Fibroblast of lung (primary cell): ENCODE measurements at regions not wholly inside any gene's neighbourhood (a gene's known extent, or its start where the extent isn't known, plus 50 kb on each side); places are given as distances from the start of the nearest gene placed in this dataset.

Experiments
- DNase-seq, 2 donors: peaks; one replicate each; pipeline versions ENCODE4 v3.0.0 to v3.0.0-alpha.2; 2010; ENCODE audit warnings: low read depth in 2 of 2
- H2AFZ ChIP-seq: 2 replicates; pipeline ENCODE4 v1.5.1; 2012; ENCODE audit warnings: low read length, control low read depth, inconsistent platforms
- H3K27ac ChIP-seq: 2 replicates; pipeline ENCODE4 v1.5.1; 2011; ENCODE audit warnings: low read length, control low read depth; ENCODE audit not compliant: insufficient read depth
- H3K27me3 ChIP-seq: 2 replicates; pipeline ENCODE4 v1.5.1; 2011; ENCODE audit warnings: mild to moderate bottlenecking, low read length; ENCODE audit not compliant: control insufficient read depth, insufficient read depth
- H3K36me3 ChIP-seq: 2 replicates; pipeline ENCODE4 v1.5.1; 2011; ENCODE audit warnings: low read length; ENCODE audit not compliant: control insufficient read depth, insufficient read depth
- H3K4me1 ChIP-seq: 2 replicates; pipeline ENCODE4 v1.5.1; 2011; ENCODE audit warnings: low read length; ENCODE audit not compliant: control insufficient read depth, insufficient read depth; ENCODE audit errors: extremely low read depth
- H3K4me2 ChIP-seq: 2 replicates; pipeline ENCODE4 v1.5.1; 2011; ENCODE audit warnings: low read length, control low read depth; ENCODE audit not compliant: insufficient read depth; ENCODE audit errors: extremely low read depth
- H3K4me3 ChIP-seq, 4 experiments: fragments of 200-600 bp in 1 of 4; sonication (generic) in 1 of 4; replicated peaks in 1 of 4; 2 replicates each; pipeline ENCODE4 v1.5.1; 2011 to 2016; ENCODE audit warnings: low read length in 4 of 4, low read depth in 3 of 4, mild to moderate bottlenecking in 3 of 4, control low read depth in 2 of 4, inconsistent platforms in 1 of 4, mixed read lengths in 1 of 4; ENCODE audit not compliant: insufficient read depth in 1 of 4; ENCODE audit errors: control extremely low read depth in 1 of 4
- H3K79me2 ChIP-seq: 2 replicates; pipeline ENCODE4 v1.5.1; 2012; ENCODE audit warnings: mild to moderate bottlenecking, low read length, inconsistent platforms; ENCODE audit not compliant: control insufficient read depth, insufficient read depth
- H3K9ac ChIP-seq: 2 replicates; pipeline ENCODE4 v1.5.1; 2011; ENCODE audit warnings: mild to moderate bottlenecking, low read length, control low read depth; ENCODE audit not compliant: insufficient read depth
- H3K9me3 ChIP-seq: 2 replicates; pipeline ENCODE4 v1.5.1; 2012; ENCODE audit warnings: low read depth, low read length; ENCODE audit not compliant: control insufficient read depth, insufficient read depth
- H4K20me1 ChIP-seq: 2 replicates; pipeline ENCODE4 v1.5.1; 2011; ENCODE audit warnings: low read length; ENCODE audit not compliant: control insufficient read depth, insufficient read depth; ENCODE audit errors: extremely low read depth
- EZH2 ChIP-seq: IDR thresholded peaks from 2 replicates; pipeline ENCODE4 v1.5.1; 2012; ENCODE audit warnings: low read length, control low read depth, mild to moderate bottlenecking; ENCODE audit errors: missing control alignments
- TF ChIP-seq, protein P1 (sequence below), 2 donors: IDR thresholded peaks in 1 of 2; conservative IDR thresholded peaks in 1 of 2; 1 replicate in 1 of 2; 2 replicates in 1 of 2; pipeline ENCODE4 v1.5.1; 2011 to 2012; ENCODE audit warnings: low read length in 2 of 2, control low read depth in 1 of 2, inconsistent platforms in 1 of 2, low read depth in 1 of 2, mild to moderate bottlenecking in 1 of 2

DNA sequence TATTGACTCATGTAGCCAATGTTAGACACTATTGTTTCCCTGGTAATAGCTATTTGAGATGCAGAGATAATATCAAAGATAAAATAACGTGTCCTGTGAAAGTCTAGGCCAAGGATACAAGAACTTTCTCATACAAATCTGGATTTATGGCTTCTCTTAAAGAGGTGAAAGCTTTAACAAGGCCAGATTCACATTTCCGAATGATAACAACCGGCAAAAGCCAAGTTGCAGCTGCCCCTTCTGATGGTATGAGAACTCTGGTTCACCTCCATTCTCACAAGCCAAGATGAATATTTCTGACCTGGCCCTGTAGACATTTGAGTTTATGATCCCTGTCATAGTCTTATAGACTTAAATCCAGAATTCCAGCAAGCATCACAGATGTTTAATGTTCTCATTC lies 230.4 kb upstream of the ZC3H12C start:
- H4K20me1 ChIP-seq = no peaks in the 10 kb centered on the region
- H3K79me2 ChIP-seq = no peaks in the 10 kb centered on the region
- DNase-seq = peak in 1 of 2 donors; percentile 55
- H3K4me2 ChIP-seq = no peak overlapping the region
- no peaks in the 10 kb centered on the region for H3K4me1 ChIP-seq
- H2AFZ ChIP-seq = no peak overlapping the region
- H3K27ac ChIP-seq = no peak overlapping the region
- no peaks in the 10 kb centered on the region for H3K36me3 ChIP-seq
- no peaks in the 10 kb centered on the region for H3K9me3 ChIP-seq
- no peak overlapping the region for H3K9ac ChIP-seq
- H3K4me3 ChIP-seq = no peak overlapping the region
- TF ChIP-seq EZH2 = no peak
- TF ChIP-seq, protein P1, sequence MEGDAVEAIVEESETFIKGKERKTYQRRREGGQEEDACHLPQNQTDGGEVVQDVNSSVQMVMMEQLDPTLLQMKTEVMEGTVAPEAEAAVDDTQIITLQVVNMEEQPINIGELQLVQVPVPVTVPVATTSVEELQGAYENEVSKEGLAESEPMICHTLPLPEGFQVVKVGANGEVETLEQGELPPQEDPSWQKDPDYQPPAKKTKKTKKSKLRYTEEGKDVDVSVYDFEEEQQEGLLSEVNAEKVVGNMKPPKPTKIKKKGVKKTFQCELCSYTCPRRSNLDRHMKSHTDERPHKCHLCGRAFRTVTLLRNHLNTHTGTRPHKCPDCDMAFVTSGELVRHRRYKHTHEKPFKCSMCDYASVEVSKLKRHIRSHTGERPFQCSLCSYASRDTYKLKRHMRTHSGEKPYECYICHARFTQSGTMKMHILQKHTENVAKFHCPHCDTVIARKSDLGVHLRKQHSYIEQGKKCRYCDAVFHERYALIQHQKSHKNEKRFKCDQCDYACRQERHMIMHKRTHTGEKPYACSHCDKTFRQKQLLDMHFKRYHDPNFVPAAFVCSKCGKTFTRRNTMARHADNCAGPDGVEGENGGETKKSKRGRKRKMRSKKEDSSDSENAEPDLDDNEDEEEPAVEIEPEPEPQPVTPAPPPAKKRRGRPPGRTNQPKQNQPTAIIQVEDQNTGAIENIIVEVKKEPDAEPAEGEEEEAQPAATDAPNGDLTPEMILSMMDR (conservative IDR thresholded peaks at IDR 0.05 in 1 of 2, IDR thresholded peaks at IDR 0.05 in 1 of 2; ENCODE audit: low read depth in 1 of 2, low read length in 2 of 2) = no peak
- H3K27me3 ChIP-seq = no peaks in the 10 kb centered on the region

DNA sequence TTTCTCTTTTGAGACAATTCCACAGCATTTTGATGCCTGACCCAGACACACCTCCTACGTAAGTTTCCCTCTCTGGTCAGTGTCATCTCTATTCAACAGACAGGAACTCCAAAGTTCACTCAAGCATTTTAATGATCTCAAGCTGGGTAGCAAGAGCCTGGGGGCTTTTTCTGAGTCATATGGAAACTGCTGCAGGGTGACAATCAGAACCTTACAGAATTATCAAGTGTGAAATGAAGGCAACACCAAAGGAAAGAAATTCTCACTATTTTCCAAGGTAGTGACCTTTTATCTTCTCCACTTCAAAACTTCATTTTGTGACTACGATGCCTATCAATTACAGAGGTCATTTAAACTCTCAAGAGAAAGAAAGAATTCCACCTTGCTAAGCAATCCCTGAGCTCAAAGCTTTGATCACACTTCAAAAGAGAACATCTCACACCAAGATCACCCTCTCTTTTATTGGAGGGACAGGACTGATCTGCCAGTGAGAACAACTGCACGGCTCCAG lies 229.0 kb upstream of the ZC3H12C start:
- Histone ChIP-seq H3K4me3 (no peak overlapping the region), H3K36me3 (no peaks in the 10 kb centered on the region), H3K9me3 (no peaks in the 10 kb centered on the region), H3K79me2 (no peaks in the 10 kb centered on the region), H3K4me2 (no peak overlapping the region), H3K4me1 (no peaks in the 10 kb centered on the region), H3K27me3 (no peaks in the 10 kb centered on the region), H2AFZ (no peak overlapping the region), H3K9ac (no peak overlapping the region), H4K20me1 (no peaks in the 10 kb centered on the region), H3K27ac (no peak overlapping the region)
- TF ChIP-seq, protein P1 (conservative IDR thresholded peaks at IDR 0.05 in 1 of 2, IDR thresholded peaks at IDR 0.05 in 1 of 2; ENCODE audit: low read depth in 1 of 2, low read length in 2 of 2) = no peak
- TF ChIP-seq EZH2 = no peak
- DNase-seq = peak in 1 of 2 donors; percentile 81

DNA sequence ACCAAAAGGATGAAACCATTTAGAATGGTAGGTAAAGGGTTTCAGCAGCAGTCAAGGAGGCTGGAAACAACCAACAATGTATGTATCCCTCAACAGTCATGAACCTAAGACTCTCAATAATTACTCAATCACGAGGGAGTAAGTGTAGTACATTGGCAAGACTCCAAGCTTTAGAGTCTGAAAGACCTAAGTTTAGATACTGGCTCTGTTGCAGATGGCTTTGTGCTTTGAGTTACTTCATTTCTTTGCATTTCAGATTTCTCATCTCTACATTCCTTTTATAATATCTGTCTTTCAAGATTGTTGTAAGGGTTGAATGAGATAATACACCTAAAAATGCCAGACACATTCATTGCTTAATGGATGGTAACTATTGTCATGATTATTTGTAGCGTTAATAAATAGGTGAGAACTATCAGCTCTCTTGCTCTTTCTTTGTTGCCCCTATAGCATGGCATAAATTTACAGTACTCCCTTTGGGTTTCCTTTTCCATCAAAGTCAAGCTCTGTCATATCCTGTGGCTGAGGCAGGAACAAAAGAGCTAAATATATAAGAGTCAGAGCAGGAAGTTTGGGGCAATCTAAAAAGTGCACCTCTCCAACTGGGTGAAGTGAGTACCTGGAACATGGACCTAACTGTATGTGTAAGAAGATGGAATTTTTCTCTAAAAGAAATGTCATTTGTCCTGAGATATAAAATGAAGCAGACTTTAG lies 228.2 kb upstream of the ZC3H12C start:
- DNase-seq = peak; percentile 63 to 67
- TF ChIP-seq EZH2 = no peak
- TF ChIP-seq, protein P1 (conservative IDR thresholded peaks at IDR 0.05 in 1 of 2, IDR thresholded peaks at IDR 0.05 in 1 of 2; ENCODE audit: low read depth in 1 of 2, low read length in 2 of 2) = no peak
- H3K4me3 ChIP-seq = no peak overlapping the region
- no peaks in the 10 kb centered on the region for H4K20me1 ChIP-seq
- no peaks in the 10 kb centered on the region for H3K36me3 ChIP-seq
- no peak overlapping the region for H2AFZ ChIP-seq
- H3K4me2 ChIP-seq = no peak overlapping the region
- H3K9me3 ChIP-seq = no peaks in the 10 kb centered on the region
- H3K27ac ChIP-seq = no peak overlapping the region
- no peaks in the 10 kb centered on the region for H3K27me3 ChIP-seq
- no peaks in the 10 kb centered on the region for H3K79me2 ChIP-seq
- H3K9ac ChIP-seq = no peak overlapping the region
- no peaks in the 10 kb centered on the region for H3K4me1 ChIP-seq
